Right lobe of liver (tissue), 6 donors: ENCODE measurements at regions not wholly inside any gene's neighbourhood (a gene's known extent, or its start where the extent isn't known, plus 50 kb on each side); places are given as distances from the start of the nearest gene placed in this dataset.

Source experiments
- ATAC-seq, 4 donors: fragments of 200-7000 bp; cut with Tn5 transposase; one replicate each; pipeline ENCODE4 v1.9.1; 2020; ENCODE audit warnings: mild to moderate bottlenecking in 4 of 4, moderate library complexity in 4 of 4
- DNase-seq, 3 donors: peaks; one replicate each; pipeline ENCODE4 v3.0.0-alpha.2; 2020
- H3K27ac ChIP-seq, 3 donors: fragments of 200-600 bp; one replicate each; pipeline ENCODE4 v1.8.0; 2022
- H3K27me3 ChIP-seq, 2 donors: fragments of 200-600 bp; one replicate each; pipeline ENCODE4 v1.8.0; 2022
- H3K36me3 ChIP-seq, 4 donors: fragments of 200-600 bp; sonication (generic) in 1 of 4; one replicate each; pipeline versions ENCODE4 v1.5.1 to v1.8.0; 2017 to 2022; ENCODE audit warnings: control low read depth in 1 of 4
- H3K4me1 ChIP-seq, 4 donors: fragments of 200-600 bp; sonication (generic) in 1 of 4; one replicate each; pipeline versions ENCODE4 v1.5.1 to v1.8.0; 2017 to 2022; ENCODE audit warnings: control low read depth in 1 of 4
- H3K4me3 ChIP-seq, 3 donors: fragments of 200-600 bp; one replicate each; pipeline ENCODE4 v1.8.0; 2022
- H3K9me3 ChIP-seq, 4 donors: fragments of 200-600 bp; sonication (generic) in 1 of 4; one replicate each; pipeline versions ENCODE4 v1.5.1 to v1.8.0; 2017 to 2022; ENCODE audit warnings: control low read depth in 1 of 4
- CTCF ChIP-seq, 4 donors: fragments of 200-600 bp in 3 of 4; fragments of 450-650 bp in 1 of 4; IDR thresholded peaks; one replicate each; pipeline versions ENCODE4 v1.5.1 to v1.8.0; 2016 to 2022; ENCODE audit warnings: antibody characterized with exemption in 4 of 4, mild to moderate bottlenecking in 2 of 4
- POLR2A ChIP-seq: fragments of 450-650 bp; IDR thresholded peaks from one replicate; pipeline ENCODE4 v1.6.1; 2017; ENCODE audit warnings: antibody characterized with exemption, mild to moderate bottlenecking
- WGBS: methylation state at CpG from one replicate; pipeline ENCODE4 v1.1.6; 2018; ENCODE audit warnings: low coverage, low lambda C conversion rate; ENCODE audit not compliant: insufficient coverage; ENCODE audit errors: missing lambda C conversion rate; 5-methylcytosine and 5-hydroxymethylcytosine counted together
- intact Hi-C, 2 donors: fragments of 100-400 bp; cut with DNase I; formaldehyde crosslinking; loops; one replicate each; pipeline versions ENCODE4 v1.11.2 to v1.14.1; 2022
- donor health status: DM: no; HTN: yes; CAD: no.
- donor health status: DM: no; HTN: no; CAD: no.
- donor health status: DM: no; HTN: no; CAD: no.
- donor health status: DM: no; HTN: yes; CAD: no.
- donor health status: DM: no; HTN: yes; CAD: no.

- Histone ChIP-seq H3K4me3 (no peak overlapping the region), H3K4me1 (no peaks in the 10 kb centered on the region), H3K27me3 (no peaks in the 10 kb centered on the region), H3K9me3 (no peaks in the 10 kb centered on the region), H3K36me3 (no peaks in the 10 kb centered on the region), H3K27ac (no peak overlapping the region)
- DNase-seq, result no peak
- no peak for TF ChIP-seq POLR2A
- TF ChIP-seq CTCF (IDR thresholded peaks at IDR 0.05), result no peak
- no peak for ATAC-seq
- intact Hi-C loops, result no loop called here
- 35% methylated on average over 2 of the region's 2 CpGs for WGBS
Measured at GRCh38 chrX:10884246-10884645, 226.9 kb upstream of the HCCS start.

GRCh38 chrX:10892621-10893225 lies 218.4 kb upstream of the HCCS start:
- H3K9me3 ChIP-seq, result no peaks in the 10 kb centered on the region
- H3K4me3 ChIP-seq, result no peak overlapping the region
- no peak for TF ChIP-seq CTCF (IDR thresholded peaks at IDR 0.05)
- no peak for TF ChIP-seq POLR2A
- H3K27me3 ChIP-seq, result peaks cover 0 to 3% of the 10 kb centered on the region in 2 donors
- 29% methylated on average over 1 of the region's 1 CpG for WGBS
- H3K4me1 ChIP-seq, result no peaks in the 10 kb centered on the region
- intact Hi-C loops, result no loop called here
- H3K36me3 ChIP-seq, result no peaks in the 10 kb centered on the region
- ATAC-seq (no peak), DNase-seq (no peak)
- no peak overlapping the region for H3K27ac ChIP-seq

- Histone ChIP-seq H3K4me1 (no peaks in the 10 kb centered on the region), H3K27ac (no peak overlapping the region), H3K9me3 (no peaks in the 10 kb centered on the region), H3K27me3 (peaks cover 0 to 3% of the 10 kb centered on the region in 2 donors), H3K36me3 (no peaks in the 10 kb centered on the region), H3K4me3 (no peak overlapping the region)
- ATAC-seq (no peak), DNase-seq (no peak)
- WGBS, result 57% methylated on average over 2 of the region's 2 CpGs
- intact Hi-C loops, result no loop called here
- TF ChIP-seq CTCF (IDR thresholded peaks at IDR 0.05) (no peak), POLR2A (no peak)
Measured at GRCh38 chrX:10893366-10893765, 217.8 kb upstream of the HCCS start.

GRCh38 chrX:10893976-10894375 lies 217.2 kb upstream of the HCCS start:
- 81% methylated on average over 7 of the region's 7 CpGs for WGBS

More at GRCh38 chrX:10893976-10894375, 217.2 kb upstream of the HCCS start:
- Histone ChIP-seq H3K4me1 (no peaks in the 10 kb centered on the region), H3K4me3 (no peak overlapping the region), H3K27me3 (peaks cover 0 to 3% of the 10 kb centered on the region in 2 donors), H3K27ac (no peak overlapping the region), H3K36me3 (no peaks in the 10 kb centered on the region), H3K9me3 (no peaks in the 10 kb centered on the region)
- DNase-seq, result no peak
- ATAC-seq, result no peak
- TF ChIP-seq POLR2A, result no peak
- TF ChIP-seq CTCF (IDR thresholded peaks at IDR 0.05), result no peak
- intact Hi-C loops, result no loop called here
